ENCODE measurements at regions not wholly inside any gene's neighbourhood (a gene's known extent, or its start where the extent isn't known, plus 50 kb on each side); places are given as distances from the start of the nearest gene placed in this dataset.

GRCh38 chr2:8198766-8199382 lies 483.0 kb upstream of the ID2 start:
- no peak for TF ChIP-seq BCL3 (IDR thresholded peaks at IDR 0.05)
- H3K9me3 ChIP-seq: no peaks in the 10 kb centered on the region; the same call in 2 of the 3 replicates
- WGBS (ENCODE audit: missing lambda C conversion rate): 13% methylated on average over 1 of the region's 1 CpG
- ATAC-seq: no peak
- H3K4me3 ChIP-seq: no peak overlapping the region
- no peak for DNase-seq (ENCODE audit: low read depth in 1 of 2, low spot score in 1 of 2)
- H3K27ac ChIP-seq: no peak overlapping the region
- ChIA-PET CTCF (no interaction called here), POLR2A (no interaction called here)
- H3K4me2 ChIP-seq: no peak overlapping the region
- no peak for FAIRE-seq
- H3K4me1 ChIP-seq: no peaks in the 10 kb centered on the region

- DNase-seq (ENCODE audit: low read depth in 1 of 2, low spot score in 1 of 2) (no peak), ATAC-seq (no peak), FAIRE-seq (no peak)
- no peak overlapping the region for H3K27ac ChIP-seq
- TF ChIP-seq EP300 (IDR thresholded peaks at IDR 0.05) (no peak), TFCP2L1 (CRISPR knock-in tag; IDR thresholded peaks at IDR 0.05) (no peak), FOXS1 (CRISPR knock-in tag; IDR thresholded peaks at IDR 0.05) (no peak), SREBF2 (IDR thresholded peaks at IDR 0.05) (no peak), FOSL2 (IDR thresholded peaks at IDR 0.05) (no peak), FOSL2 (CRISPR knock-in tag; IDR thresholded peaks at IDR 0.05) (peak; percentile 37; the same call in 1 of the 2 replicates)
- H3K4me2 ChIP-seq: no peak overlapping the region
- no peak overlapping the region for H3K4me3 ChIP-seq
- peaks cover 10% of the 10 kb centered on the region; the same call in 2 of the 3 replicates for H3K9me3 ChIP-seq
- ChIA-PET CTCF (no interaction called here), POLR2A (no interaction called here)
- no peaks in the 10 kb centered on the region for H3K4me1 ChIP-seq
- 49% methylated on average over 7 of the region's 7 CpGs for WGBS (ENCODE audit: missing lambda C conversion rate)
Measured at GRCh38 chr2:8202132-8202531, 479.7 kb upstream of the ID2 start.

GRCh38 chr2:8203364-8203763 lies 478.5 kb upstream of the ID2 start:
- TF ChIP-seq RAD21 (conservative IDR thresholded peaks at IDR 0.05 in 1 of 2, IDR thresholded peaks at IDR 0.05 in 1 of 2) (no peak), FOSL2 (IDR thresholded peaks at IDR 0.05) (no peak), FOSL2 (CRISPR knock-in tag; IDR thresholded peaks at IDR 0.05) (no peak), USF2 (IDR thresholded peaks at IDR 0.05) (no peak), ESRRA (IDR thresholded peaks at IDR 0.05; ENCODE audit: borderline replicate concordance, low read length) (no peak), ATOH8 (CRISPR knock-in tag; IDR thresholded peaks at IDR 0.05; ENCODE audit: low read depth) (no peak), GATA3 (IDR thresholded peaks at IDR 0.05; ENCODE audit: borderline replicate concordance) (no peak), KDM5A (IDR thresholded peaks at IDR 0.05) (no peak)
- FAIRE-seq (no peak), DNase-seq (ENCODE audit: low read depth in 1 of 2, low spot score in 1 of 2) (no peak), ATAC-seq (no peak)
- Histone ChIP-seq H3K27ac (no peak overlapping the region), H3K4me3 (no peak overlapping the region), H3K9me3 (peaks cover 22% of the 10 kb centered on the region; the same call in 2 of the 3 replicates), H3K4me2 (no peak overlapping the region), H3K4me1 (no peaks in the 10 kb centered on the region)
- CTCF ChIA-PET: no interaction called here
- POLR2A ChIA-PET: no interaction called here
- 76% methylated on average over 18 of the region's 18 CpGs for WGBS (ENCODE audit: missing lambda C conversion rate)

- Histone ChIP-seq H3K4me3 (no peak overlapping the region), H3K4me2 (no peak overlapping the region), H3K27ac (no peak overlapping the region), H3K9me3 (peaks cover 34% of the 10 kb centered on the region; the same call in 2 of the 3 replicates), H3K4me1 (no peaks in the 10 kb centered on the region)
- no peak for ATAC-seq
- ChIA-PET POLR2A (no interaction called here), CTCF (interaction anchor here (0.9 kb wide), 1 partner anchor 13 kb away, joined by 4 read pairs; no protein-coding TSS in a partner anchor)
- no peak for FAIRE-seq
- TF ChIP-seq HOXB13 (CRISPR knock-in tag; IDR thresholded peaks at IDR 0.05; ENCODE audit: low read depth): no peak
- TF ChIP-seq HOXA7 (CRISPR knock-in tag; IDR thresholded peaks at IDR 0.05): no peak
- no peak for TF ChIP-seq SMC3 (IDR thresholded peaks at IDR 0.05)
- no peak for TF ChIP-seq CEBPB (IDR thresholded peaks at IDR 0.05)
- no peak for TF ChIP-seq TFCP2L1 (CRISPR knock-in tag; IDR thresholded peaks at IDR 0.05)
- no peak for TF ChIP-seq ELK1 (IDR thresholded peaks at IDR 0.05; ENCODE audit: low read depth, low read length)
- no peak for TF ChIP-seq EHMT2 (IDR thresholded peaks at IDR 0.05; ENCODE audit: low read depth)
- no peak for TF ChIP-seq FOXS1 (CRISPR knock-in tag; IDR thresholded peaks at IDR 0.05)
- DNase-seq (ENCODE audit: low read depth in 1 of 2, low spot score in 1 of 2): no peak
- WGBS (ENCODE audit: missing lambda C conversion rate): 23% methylated on average over 2 of the region's 2 CpGs
Measured at GRCh38 chr2:8204711-8205110, 477.1 kb upstream of the ID2 start.
